Heart left ventricle (tissue), 16 donors: ENCODE measurements at regions not wholly inside any gene's neighbourhood (a gene's known extent, or its start where the extent isn't known, plus 50 kb on each side); places are given as distances from the start of the nearest gene placed in this dataset.

Experiments used
- ATAC-seq, 4 donors: fragments of 200-7000 bp; cut with Tn5 transposase; one replicate each; pipeline ENCODE4 v1.9.1; 2020 to 2022; ENCODE audit warnings: moderate library complexity in 4 of 4, mild to moderate bottlenecking in 3 of 4, moderate number of reproducible peaks in 1 of 4
- DNase-seq, 5 donors: peaks; one replicate each; pipeline ENCODE4 v3.0.0-alpha.2; 2020
- H3K27ac ChIP-seq, 12 donors: fragments of 200-600 bp; sonication (generic) in 4 of 12; one replicate each; pipeline versions ENCODE4 v1.5.0 to v1.8.0; 2016 to 2022; ENCODE audit warnings: mild to moderate bottlenecking in 2 of 12
- H3K27me3 ChIP-seq, 9 donors: fragments of 200-600 bp; sonication (generic) in 2 of 9; one replicate each; pipeline versions ENCODE4 v1.5.1 to v1.8.0; 2016 to 2022; ENCODE audit warnings: mild to moderate bottlenecking in 3 of 9
- H3K36me3 ChIP-seq, 9 donors: fragments of 200-600 bp; sonication (generic) in 2 of 9; one replicate each; pipeline versions ENCODE4 v1.5.0 to v1.8.0; 2018 to 2022; ENCODE audit warnings: mild to moderate bottlenecking in 2 of 9
- H3K4me1 ChIP-seq, 12 donors: fragments of 200-600 bp; sonication (generic) in 4 of 12; one replicate each; pipeline versions ENCODE4 v1.5.0 to v1.8.0; 2016 to 2022; ENCODE audit warnings: mild to moderate bottlenecking in 3 of 12
- H3K4me3 ChIP-seq, 12 donors: fragments of 200-600 bp; sonication (generic) in 4 of 12; one replicate each; pipeline versions ENCODE4 v1.5.0 to v1.8.0; 2017 to 2022; ENCODE audit warnings: mild to moderate bottlenecking in 9 of 12, moderate library complexity in 4 of 12
- H3K9me3 ChIP-seq, 12 donors: fragments of 200-600 bp; sonication (generic) in 4 of 12; one replicate each; pipeline versions ENCODE4 v1.5.0 to v1.8.0; 2016 to 2022; ENCODE audit warnings: mild to moderate bottlenecking in 1 of 12
- POLR2A ChIP-seq, 2 donors: fragments of 450-650 bp; IDR thresholded peaks; one replicate each; pipeline ENCODE4 v1.6.1; 2017; ENCODE audit warnings: antibody characterized with exemption in 2 of 2, mild to moderate bottlenecking in 2 of 2, moderate library complexity in 2 of 2
- WGBS, 4 donors: extraction: QIAGEN DNeasy Blood & Tissue Kit in 2 of 4; methylation state at CpG; one replicate each; pipeline versions ENCODE4 v1.1.5 to v1.1.7; 2013 to 2018; 5-methylcytosine and 5-hydroxymethylcytosine counted together
- intact Hi-C, 10 donors: fragments of 100-400 bp; cut with DNase I; formaldehyde crosslinking; loops; one replicate each; pipeline versions ENCODE4 v1.11.1 to v1.14.2; 2022
- TF ChIP-seq, protein P1 (sequence below), 12 donors: fragments of 200-600 bp; sonication (generic) in 4 of 12; IDR thresholded peaks; one replicate each; pipeline versions ENCODE4 v1.5.0 to v1.8.0; 2018 to 2022; ENCODE audit warnings: antibody characterized with exemption in 12 of 12, mild to moderate bottlenecking in 5 of 12
- donor health status: ischemic (EF 13 %, LVEDD 7.1; RV severe dilation, severe dysfunction).
- donor health status: healthy with polysubstance abuse.
- donor health status: DM: no; HTN: yes; CAD: no.
- donor health status: DM: no; HTN: no; CAD: no.
- donor health status: ischemic (EF 25% LVEDD 6.9; RV normal size, moderate dysfunction).
- donor health status: ischemic (EF 25% LVEDD 5.7; RV mildly dilated, moderate dysfunction).
- donor health status: healthy.
- donor health status: DM: yes; HTN: yes; CAD: no.
- donor health status: ischemic (EF 35%, LVEDD 5.7; RV mildly dilated, moderate dysfunction).
- donor health status: nonischemic (EF 11% LVEDD 7.7; RV severe dilation, severe dysfunction).
- donor health status: DM: yes; HTN: yes; CAD: no.
- donor health status: PGD.
- donor health status: ischemic (EF 29% LVEDD 5.4; RV normal size, mild dysfunction).
- donor health status: nonischemic (EF 23%, LVEDD 6.1; RV moderate dilation, normal function).

DNA sequence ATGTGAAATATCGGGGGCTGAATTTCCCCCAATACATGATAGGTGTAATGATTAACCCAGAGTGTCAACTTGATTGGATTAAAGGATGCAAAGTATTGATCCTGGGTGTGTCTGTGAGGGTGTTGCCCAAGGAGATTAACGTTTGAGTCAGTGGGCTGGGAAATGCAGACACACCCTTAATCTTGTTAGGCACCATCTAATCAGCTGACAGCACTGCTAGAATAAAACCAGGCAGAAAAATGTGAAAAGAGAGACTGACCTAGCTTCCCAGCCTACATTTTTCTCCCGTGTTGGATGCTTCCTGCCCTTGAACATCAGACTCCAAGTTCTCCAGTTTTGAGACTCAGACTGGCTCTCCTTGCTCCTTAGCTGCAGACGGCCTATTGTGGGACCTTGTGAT lies 247.8 kb downstream of the OTOL1 start:
- Histone ChIP-seq H3K36me3 (no peaks in the 10 kb centered on the region), H3K9me3 (no peaks in the 10 kb centered on the region), H3K4me3 (no peak overlapping the region), H3K27ac (no peak overlapping the region), H3K4me1 (no peaks in the 10 kb centered on the region), H3K27me3 (no peaks in the 10 kb centered on the region)
- DNase-seq = no peak
- intact Hi-C loops = no loop called here
- TF ChIP-seq, protein P1, sequence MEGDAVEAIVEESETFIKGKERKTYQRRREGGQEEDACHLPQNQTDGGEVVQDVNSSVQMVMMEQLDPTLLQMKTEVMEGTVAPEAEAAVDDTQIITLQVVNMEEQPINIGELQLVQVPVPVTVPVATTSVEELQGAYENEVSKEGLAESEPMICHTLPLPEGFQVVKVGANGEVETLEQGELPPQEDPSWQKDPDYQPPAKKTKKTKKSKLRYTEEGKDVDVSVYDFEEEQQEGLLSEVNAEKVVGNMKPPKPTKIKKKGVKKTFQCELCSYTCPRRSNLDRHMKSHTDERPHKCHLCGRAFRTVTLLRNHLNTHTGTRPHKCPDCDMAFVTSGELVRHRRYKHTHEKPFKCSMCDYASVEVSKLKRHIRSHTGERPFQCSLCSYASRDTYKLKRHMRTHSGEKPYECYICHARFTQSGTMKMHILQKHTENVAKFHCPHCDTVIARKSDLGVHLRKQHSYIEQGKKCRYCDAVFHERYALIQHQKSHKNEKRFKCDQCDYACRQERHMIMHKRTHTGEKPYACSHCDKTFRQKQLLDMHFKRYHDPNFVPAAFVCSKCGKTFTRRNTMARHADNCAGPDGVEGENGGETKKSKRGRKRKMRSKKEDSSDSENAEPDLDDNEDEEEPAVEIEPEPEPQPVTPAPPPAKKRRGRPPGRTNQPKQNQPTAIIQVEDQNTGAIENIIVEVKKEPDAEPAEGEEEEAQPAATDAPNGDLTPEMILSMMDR (IDR thresholded peaks at IDR 0.05) = no peak
- TF ChIP-seq POLR2A (IDR thresholded peaks at IDR 0.05) = no peak
- ATAC-seq = no peak
- WGBS, 4 donors = 64 to 80% (median 73%) methylated on average over 4 of the region's 4 CpGs

DNA sequence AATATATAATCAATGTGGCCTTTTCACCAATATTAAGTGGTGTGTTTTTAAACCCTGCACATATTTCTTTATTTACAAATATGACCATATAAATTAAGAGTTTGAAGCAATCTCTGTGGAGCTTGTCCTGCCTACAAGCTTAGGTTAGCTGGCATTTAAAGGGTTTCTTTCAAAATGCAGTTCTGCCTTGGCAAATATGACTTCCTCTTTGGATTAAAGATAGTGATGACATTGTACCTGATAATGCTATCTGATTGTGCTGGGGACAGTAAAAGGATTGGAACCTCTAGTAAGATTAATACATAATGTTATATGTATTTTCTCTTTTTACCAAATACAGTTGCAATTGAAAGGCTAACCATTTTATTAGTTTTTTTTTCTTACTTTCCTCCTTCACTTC lies 249.1 kb downstream of the OTOL1 start:
- no peak for DNase-seq
- Histone ChIP-seq H3K36me3 (no peaks in the 10 kb centered on the region), H3K9me3 (no peaks in the 10 kb centered on the region), H3K27me3 (no peaks in the 10 kb centered on the region), H3K27ac (no peak overlapping the region), H3K4me1 (no peaks in the 10 kb centered on the region), H3K4me3 (no peak overlapping the region)
- intact Hi-C loops = no loop called here
- ATAC-seq = no peak
- no peak for TF ChIP-seq POLR2A (IDR thresholded peaks at IDR 0.05)
- TF ChIP-seq, protein P1 (IDR thresholded peaks at IDR 0.05) = no peak

DNA sequence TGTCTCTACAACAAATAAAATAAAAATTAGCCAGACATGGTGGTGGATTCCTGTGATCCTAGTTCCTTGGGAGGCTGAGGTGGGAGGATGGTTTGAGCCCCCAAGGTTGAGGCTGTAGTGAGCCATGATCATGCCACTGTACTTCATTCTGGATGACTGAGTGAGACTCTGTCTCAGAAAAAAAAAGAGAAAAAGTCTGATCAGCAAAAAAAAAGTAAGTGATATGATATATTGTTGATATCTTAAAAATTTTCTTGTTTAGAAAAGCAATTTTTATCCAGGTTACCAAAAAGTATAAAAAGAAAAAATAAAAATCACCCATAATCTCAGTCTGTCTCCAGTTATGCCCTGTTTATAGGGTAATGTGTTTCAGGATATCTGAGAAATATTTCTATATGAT lies 251.4 kb downstream of the OTOL1 start:
- intact Hi-C loops = no loop called here
- H3K36me3 ChIP-seq = no peaks in the 10 kb centered on the region
- H3K4me3 ChIP-seq = no peak overlapping the region
- H3K27ac ChIP-seq = no peak overlapping the region
- no peaks in the 10 kb centered on the region for H3K4me1 ChIP-seq
- no peak for ATAC-seq
- no peaks in the 10 kb centered on the region for H3K27me3 ChIP-seq
- H3K9me3 ChIP-seq = no peaks in the 10 kb centered on the region
- DNase-seq = no peak
- TF ChIP-seq, protein P1 (IDR thresholded peaks at IDR 0.05) = no peak
- TF ChIP-seq POLR2A (IDR thresholded peaks at IDR 0.05) = no peak

DNA sequence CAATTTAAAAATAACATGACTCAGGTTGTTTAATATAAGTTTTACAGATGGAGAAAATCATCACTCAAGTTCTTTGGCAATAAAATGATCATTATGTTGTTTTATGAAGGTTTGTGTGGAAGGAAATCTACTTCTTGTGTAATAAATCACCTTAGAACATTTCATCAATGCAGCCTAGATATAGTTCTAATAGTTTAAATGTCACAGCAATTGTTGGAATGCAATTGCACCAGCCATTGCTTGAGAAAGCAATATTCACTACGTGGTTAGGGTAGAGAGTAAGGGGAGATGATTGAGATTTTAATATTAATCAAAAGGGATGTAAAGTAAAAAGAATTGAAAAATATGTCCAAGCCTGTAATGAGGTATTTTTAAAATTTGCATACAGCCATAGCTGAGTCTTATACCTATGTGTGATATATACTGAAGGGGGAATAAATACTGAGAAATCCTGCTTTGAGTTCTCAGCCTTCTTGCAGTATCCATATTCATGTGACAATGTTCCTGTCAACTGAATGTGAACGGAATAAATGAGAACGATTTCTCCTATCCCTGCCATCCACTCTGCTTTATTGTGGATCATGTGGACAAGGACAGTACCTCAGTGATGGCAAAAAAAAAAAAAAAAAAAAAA lies 257.9 kb downstream of the OTOL1 start:
- Histone ChIP-seq H3K4me3 (no peak overlapping the region), H3K27me3 (no peaks in the 10 kb centered on the region), H3K4me1 (no peaks in the 10 kb centered on the region), H3K9me3 (no peaks in the 10 kb centered on the region), H3K27ac (no peak overlapping the region), H3K36me3 (no peaks in the 10 kb centered on the region)
- no peak for DNase-seq
- intact Hi-C loops = no loop called here
- TF ChIP-seq, protein P1 (IDR thresholded peaks at IDR 0.05) = no peak
- no peak for TF ChIP-seq POLR2A (IDR thresholded peaks at IDR 0.05)
- WGBS, 4 donors = 72 to 88% (median 82%) methylated on average over 3 of the region's 3 CpGs
- no peak for ATAC-seq
